CD8-positive, alpha-beta memory T cell (primary cell): ENCODE measurements at regions not wholly inside any gene's neighbourhood (a gene's known extent, or its start where the extent isn't known, plus 50 kb on each side); places are given as distances from the start of the nearest gene placed in this dataset.

Experiments
- CTCF ChIA-PET: fragments of 350-600 bp; sonication (Branson Sonifier 250); formaldehyde crosslinking; loops from one replicate; lab custom pipeline; 2021; ENCODE audit warnings: antibody characterized with exemption; lab: Charles Lee
- POLR2A ChIA-PET: fragments of 350-600 bp; sonication (Branson Sonifier 250); formaldehyde crosslinking; loops from one replicate; lab custom pipeline; 2021; ENCODE audit warnings: antibody characterized with exemption; lab: Charles Lee
- DNase-seq, 5 donors: peaks; one replicate each; pipeline versions ENCODE4 v3.0.0 to v3.0.0-alpha.2; 2020 to 2022; ENCODE audit warnings: mixed read lengths in 1 of 5
- H3K27ac ChIP-seq: one replicate; pipeline ENCODE4 v1.7.0; 2013; ENCODE audit warnings: low read depth, mild to moderate bottlenecking, low read length, moderate library complexity
- H3K27me3 ChIP-seq: 2 replicates; pipeline ENCODE4 v1.7.0; 2013; ENCODE audit warnings: low read length, mild to moderate bottlenecking; ENCODE audit not compliant: insufficient read depth, poor library complexity, severe bottlenecking
- H3K36me3 ChIP-seq: 2 replicates; pipeline ENCODE4 v1.7.0; 2013; ENCODE audit warnings: mild to moderate bottlenecking, low read length, moderate library complexity; ENCODE audit not compliant: insufficient read depth
- H3K4me1 ChIP-seq: 2 replicates; pipeline ENCODE4 v1.7.0; 2013; ENCODE audit warnings: mild to moderate bottlenecking, low read length, moderate library complexity; ENCODE audit not compliant: insufficient read depth
- H3K4me3 ChIP-seq: 2 replicates; pipeline ENCODE4 v1.7.0; 2013; ENCODE audit warnings: mild to moderate bottlenecking, low read length
- H3K9me3 ChIP-seq: 2 replicates; pipeline ENCODE4 v1.7.0; 2013; ENCODE audit warnings: mild to moderate bottlenecking, low read length
- H3K27ac Mint-ChIP-seq, 8 donors: one replicate each; pipeline ENCODE4 v1.8.0; 2020 to 2021; ENCODE audit warnings: mixed read lengths in 8 of 8, mild to moderate bottlenecking in 6 of 8, inconsistent platforms in 3 of 8, moderate library complexity in 3 of 8
- H3K27me3 Mint-ChIP-seq, 2 donors: one replicate each; pipeline ENCODE4 v1.8.0; 2020 to 2021; ENCODE audit warnings: mixed read lengths in 2 of 2, mild to moderate bottlenecking in 1 of 2, moderate library complexity in 1 of 2
- H3K36me3 Mint-ChIP-seq, 3 donors: one replicate each; pipeline ENCODE4 v1.8.0; 2020 to 2021; ENCODE audit warnings: mixed read lengths in 3 of 3, inconsistent platforms in 1 of 3, mild to moderate bottlenecking in 1 of 3
- H3K4me1 Mint-ChIP-seq, 3 donors: one replicate each; pipeline ENCODE4 v1.8.0; 2020 to 2021; ENCODE audit warnings: mixed read lengths in 3 of 3, inconsistent platforms in 1 of 3, mild to moderate bottlenecking in 1 of 3
- H3K4me3 Mint-ChIP-seq, 7 donors: one replicate each; pipeline ENCODE4 v1.8.0; 2020 to 2021; ENCODE audit warnings: mixed read lengths in 7 of 7, mild to moderate bottlenecking in 6 of 7, moderate library complexity in 4 of 7, inconsistent platforms in 2 of 7
- H3K9me3 Mint-ChIP-seq, 5 donors: one replicate each; pipeline ENCODE4 v1.8.0; 2020 to 2022; ENCODE audit warnings: mixed read lengths in 5 of 5, mild to moderate bottlenecking in 3 of 5, moderate library complexity in 2 of 5, inconsistent platforms in 1 of 5

DNA sequence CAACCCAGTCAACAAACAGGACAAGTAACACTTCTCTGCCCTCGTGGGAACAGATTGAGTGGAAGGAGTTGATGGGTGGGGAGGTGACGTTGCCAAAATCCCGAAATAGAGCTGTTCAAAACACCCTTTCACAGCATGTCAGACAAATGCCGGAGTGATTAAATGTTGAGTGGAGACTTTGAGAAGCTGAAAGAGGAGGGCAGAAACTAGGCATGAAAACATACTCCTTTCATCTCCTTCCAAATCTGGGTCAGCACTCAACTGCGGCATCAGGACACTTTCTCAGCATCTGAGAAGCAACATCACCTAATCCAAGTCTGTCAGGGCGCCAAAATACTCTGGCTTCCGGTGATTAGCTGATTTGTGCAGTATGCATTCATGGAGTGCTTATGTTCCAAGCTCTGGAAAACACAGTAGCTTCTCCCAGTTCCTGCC lies 51.5 kb upstream of the MRI1 start:
- CTCF ChIA-PET, result no interaction called here
- Histone ChIP-seq H3K27ac (no peak overlapping the region), H3K36me3 (no peaks in the 10 kb centered on the region), H3K9me3 (no peaks in the 10 kb centered on the region), H3K27me3 (no peaks in the 10 kb centered on the region), H3K4me1 (no peaks in the 10 kb centered on the region), H3K4me3 (no peak overlapping the region)
- Mint-ChIP-seq H3K9me3 (peaks cover 0 to 8% (median 4%) of the 10 kb centered on the region in 5 donors), H3K27ac (no peak overlapping the region), H3K27me3 (peaks cover 11 to 38% of the 10 kb centered on the region in 2 donors), H3K4me1 (no peaks in the 10 kb centered on the region), H3K36me3 (peaks cover 0 to 5% (median 1%) of the 10 kb centered on the region in 3 donors), H3K4me3 (no peak overlapping the region)
- POLR2A ChIA-PET, result interaction anchor here (0.7 kb wide), 2 partner anchors 77 to 134 kb away, joined by 3 read pairs; no protein-coding TSS in a partner anchor
- DNase-seq, result no peak

DNA sequence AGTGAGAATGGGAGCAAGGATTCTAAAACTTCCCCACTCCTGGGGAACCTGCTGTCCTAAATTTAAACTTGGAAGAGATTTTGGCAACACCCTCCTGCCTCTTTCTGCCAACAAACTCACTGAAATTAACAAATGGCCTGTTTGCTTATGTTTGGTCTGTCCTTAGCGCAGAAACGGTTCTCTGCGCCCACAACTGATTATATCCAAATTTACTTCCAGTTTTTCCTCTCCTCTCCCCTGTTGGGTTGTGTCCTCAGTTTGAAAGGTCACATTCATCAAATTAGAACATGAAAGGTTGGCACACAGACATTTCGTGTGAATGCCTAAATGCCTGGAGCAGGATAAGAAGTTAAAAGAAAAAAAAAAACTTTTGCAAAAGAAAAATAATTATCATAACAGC lies 56.4 kb upstream of the MRI1 start:
- DNase-seq, result no peak
- H3K27me3 ChIP-seq, result no peaks in the 10 kb centered on the region
- H3K36me3 ChIP-seq, result no peaks in the 10 kb centered on the region
- no peaks in the 10 kb centered on the region for H3K4me1 Mint-ChIP-seq
- ChIA-PET POLR2A (no interaction called here), CTCF (no interaction called here)
- peaks cover 0 to 6% (median 4%) of the 10 kb centered on the region in 5 donors for H3K9me3 Mint-ChIP-seq
- H3K4me3 Mint-ChIP-seq, result no peak overlapping the region
- H3K36me3 Mint-ChIP-seq, result peaks cover 0 to 4% (median 1%) of the 10 kb centered on the region in 3 donors
- no peak overlapping the region for H3K27ac Mint-ChIP-seq
- H3K4me1 ChIP-seq, result no peaks in the 10 kb centered on the region
- no peak overlapping the region for H3K4me3 ChIP-seq
- no peaks in the 10 kb centered on the region for H3K9me3 ChIP-seq
- H3K27me3 Mint-ChIP-seq, result peaks cover 16 to 35% of the 10 kb centered on the region in 2 donors
- H3K27ac ChIP-seq, result no peak overlapping the region

DNA sequence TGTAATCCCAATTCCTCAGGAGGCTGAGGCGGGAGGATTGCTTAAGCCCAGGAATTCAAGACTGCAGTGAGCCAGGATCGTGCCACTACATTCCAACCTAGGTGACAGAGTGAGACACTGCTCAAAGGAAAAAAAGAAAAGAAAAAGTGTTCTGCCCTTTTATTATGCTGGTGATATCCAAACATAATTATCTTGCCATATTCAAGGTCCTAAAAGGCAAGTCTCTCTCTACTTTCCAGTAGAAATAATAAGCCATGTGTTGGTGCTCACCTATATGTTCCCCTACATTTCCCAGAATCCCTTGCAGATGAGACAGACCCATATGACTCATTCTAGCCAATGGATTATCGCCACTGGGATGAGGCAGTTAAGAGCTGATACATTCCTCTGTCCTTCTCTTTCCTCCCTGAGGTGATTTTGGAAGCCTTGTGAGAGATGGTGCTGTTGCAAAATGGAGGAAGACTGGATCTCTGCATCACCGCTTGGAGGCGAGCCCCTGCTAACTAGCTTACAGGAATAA lies 58.3 kb upstream of the MRI1 start:
- Mint-ChIP-seq H3K4me1 (no peaks in the 10 kb centered on the region), H3K36me3 (peaks cover 0 to 4% (median 1%) of the 10 kb centered on the region in 3 donors), H3K27me3 (peaks cover 10 to 34% of the 10 kb centered on the region in 2 donors), H3K4me3 (no peak overlapping the region), H3K9me3 (peaks cover 0 to 12% (median 9%) of the 10 kb centered on the region in 5 donors), H3K27ac (no peak overlapping the region)
- no peaks in the 10 kb centered on the region for H3K9me3 ChIP-seq
- H3K27me3 ChIP-seq, result no peaks in the 10 kb centered on the region
- H3K27ac ChIP-seq, result no peak overlapping the region
- ChIA-PET POLR2A (no interaction called here), CTCF (no interaction called here)
- no peak overlapping the region for H3K4me3 ChIP-seq
- H3K4me1 ChIP-seq, result no peaks in the 10 kb centered on the region
- no peak for DNase-seq
- H3K36me3 ChIP-seq, result no peaks in the 10 kb centered on the region

DNA sequence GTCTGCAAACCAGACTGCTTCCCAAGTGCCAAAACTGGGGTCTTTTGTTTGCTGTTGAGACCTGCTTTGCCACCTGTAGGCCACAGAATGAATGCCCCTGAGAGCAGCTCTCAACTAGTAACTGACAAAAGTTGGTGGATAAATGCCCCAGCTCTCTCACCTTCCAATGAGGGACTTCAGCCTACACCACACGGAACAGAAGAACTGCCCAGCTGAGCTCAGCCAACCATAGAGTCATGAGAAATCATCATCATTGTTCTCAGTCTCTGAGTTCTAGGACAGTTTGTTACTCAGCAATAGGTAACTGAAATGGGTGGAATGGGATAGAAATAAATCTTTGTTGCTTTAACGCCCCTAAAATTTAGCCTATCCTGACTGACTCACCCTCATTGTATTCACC lies 59.1 kb upstream of the MRI1 start:
- ChIA-PET POLR2A (no interaction called here), CTCF (no interaction called here)
- Histone ChIP-seq H3K4me3 (no peak overlapping the region), H3K9me3 (no peaks in the 10 kb centered on the region), H3K36me3 (no peaks in the 10 kb centered on the region), H3K27me3 (no peaks in the 10 kb centered on the region), H3K4me1 (no peaks in the 10 kb centered on the region), H3K27ac (no peak overlapping the region)
- no peak for DNase-seq
- peaks cover 15 to 37% of the 10 kb centered on the region in 2 donors for H3K27me3 Mint-ChIP-seq
- peaks cover 0 to 4% (median 0%) of the 10 kb centered on the region in 3 donors for H3K36me3 Mint-ChIP-seq
- H3K4me1 Mint-ChIP-seq, result no peaks in the 10 kb centered on the region
- peaks cover 0 to 12% (median 9%) of the 10 kb centered on the region in 5 donors for H3K9me3 Mint-ChIP-seq
- H3K27ac Mint-ChIP-seq, result peak overlapping the region in 1 of 8 donors; percentile 33
- H3K4me3 Mint-ChIP-seq, result no peak overlapping the region

DNA sequence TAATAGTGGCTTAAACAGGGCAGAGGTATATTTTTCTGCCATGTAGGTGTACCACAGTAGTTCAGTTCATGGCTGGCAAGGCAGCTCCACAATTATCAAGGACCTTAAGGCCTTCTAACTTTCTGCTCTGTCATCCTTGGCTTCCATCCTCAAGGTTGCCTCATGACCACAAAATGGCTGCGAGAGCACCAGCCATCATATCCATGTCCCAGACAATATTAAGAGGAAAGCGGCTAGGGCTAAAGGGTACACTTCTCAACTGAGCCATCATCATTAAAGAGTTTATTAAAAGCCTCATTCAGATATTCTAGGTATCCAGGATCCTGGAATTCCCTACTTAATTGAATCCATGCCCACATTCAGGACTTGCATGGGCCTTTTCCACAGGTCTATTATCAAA lies 62.7 kb upstream of the MRI1 start:
- POLR2A ChIA-PET, result no interaction called here
- H3K4me3 Mint-ChIP-seq, result no peak overlapping the region
- peaks cover 18 to 36% of the 10 kb centered on the region in 2 donors for H3K27me3 Mint-ChIP-seq
- Histone ChIP-seq H3K4me3 (no peak overlapping the region), H3K36me3 (no peaks in the 10 kb centered on the region), H3K9me3 (no peaks in the 10 kb centered on the region), H3K27ac (no peak overlapping the region), H3K27me3 (no peaks in the 10 kb centered on the region), H3K4me1 (no peaks in the 10 kb centered on the region)
- CTCF ChIA-PET, result no interaction called here
- no peaks in the 10 kb centered on the region for H3K4me1 Mint-ChIP-seq
- peaks cover 0 to 12% (median 9%) of the 10 kb centered on the region in 5 donors for H3K9me3 Mint-ChIP-seq
- peaks cover 0 to 4% (median 0%) of the 10 kb centered on the region in 3 donors for H3K36me3 Mint-ChIP-seq
- no peak overlapping the region for H3K27ac Mint-ChIP-seq
- no peak for DNase-seq

DNA sequence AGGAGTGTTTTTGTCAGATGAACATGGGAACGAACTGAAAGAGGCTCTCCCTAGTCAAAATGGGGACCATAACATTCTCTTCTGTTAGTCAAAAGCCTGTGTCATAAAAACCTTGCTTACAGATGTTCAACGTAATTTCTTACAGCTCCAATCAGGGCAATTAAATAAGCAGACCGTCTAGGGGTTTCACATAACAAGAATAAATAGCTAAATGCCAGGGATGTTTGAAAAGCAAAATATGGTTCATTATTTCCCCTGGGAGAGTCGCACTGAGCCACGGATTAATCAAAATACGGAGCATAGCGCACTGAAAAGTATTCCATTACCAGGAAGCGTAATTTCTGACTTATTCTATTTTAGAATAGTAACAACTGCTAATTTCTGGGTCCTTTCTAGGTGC lies 63.7 kb upstream of the MRI1 start:
- POLR2A ChIA-PET, result no interaction called here
- CTCF ChIA-PET, result no interaction called here
- H3K27me3 Mint-ChIP-seq, result peaks cover 23 to 34% of the 10 kb centered on the region in 2 donors
- no peaks in the 10 kb centered on the region for H3K36me3 Mint-ChIP-seq
- H3K9me3 ChIP-seq, result no peaks in the 10 kb centered on the region
- no peak overlapping the region for H3K27ac ChIP-seq
- no peak overlapping the region for H3K27ac Mint-ChIP-seq
- H3K9me3 Mint-ChIP-seq, result peaks cover 0 to 6% (median 5%) of the 10 kb centered on the region in 5 donors
- H3K4me3 Mint-ChIP-seq, result no peak overlapping the region
- DNase-seq, result no peak
- H3K4me1 Mint-ChIP-seq, result no peaks in the 10 kb centered on the region
- H3K27me3 ChIP-seq, result no peaks in the 10 kb centered on the region
- no peak overlapping the region for H3K4me3 ChIP-seq
- no peaks in the 10 kb centered on the region for H3K4me1 ChIP-seq
- H3K36me3 ChIP-seq, result no peaks in the 10 kb centered on the region

DNA sequence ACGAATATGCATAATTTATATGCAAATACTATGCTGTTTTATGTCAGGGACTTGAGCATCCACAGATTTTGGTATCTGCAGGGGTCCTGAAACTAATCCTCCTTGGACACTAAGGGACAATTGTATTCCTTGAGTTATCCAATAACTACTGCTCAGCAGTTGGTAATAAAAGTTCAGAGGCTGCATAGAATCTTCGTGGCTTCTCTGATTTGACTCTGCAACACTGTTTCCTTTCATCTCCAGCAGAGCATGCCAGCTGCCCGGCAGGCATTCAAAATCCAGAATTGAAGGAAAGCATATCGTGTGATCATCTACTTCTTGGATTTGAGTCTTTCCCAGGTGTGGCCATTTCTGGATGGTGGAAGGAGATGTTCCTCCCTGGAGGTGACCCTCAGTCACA lies 64.5 kb upstream of the MRI1 start:
- DNase-seq, result no peak
- Histone ChIP-seq H3K4me1 (no peaks in the 10 kb centered on the region), H3K36me3 (no peaks in the 10 kb centered on the region), H3K27ac (no peak overlapping the region), H3K9me3 (no peaks in the 10 kb centered on the region), H3K4me3 (no peak overlapping the region), H3K27me3 (no peaks in the 10 kb centered on the region)
- ChIA-PET POLR2A (no interaction called here), CTCF (no interaction called here)
- H3K36me3 Mint-ChIP-seq, result no peaks in the 10 kb centered on the region
- H3K4me1 Mint-ChIP-seq, result no peaks in the 10 kb centered on the region
- H3K27me3 Mint-ChIP-seq, result peaks cover 26 to 33% of the 10 kb centered on the region in 2 donors
- peaks cover 0 to 6% (median 5%) of the 10 kb centered on the region in 5 donors for H3K9me3 Mint-ChIP-seq
- no peak overlapping the region for H3K4me3 Mint-ChIP-seq
- no peak overlapping the region for H3K27ac Mint-ChIP-seq

DNA sequence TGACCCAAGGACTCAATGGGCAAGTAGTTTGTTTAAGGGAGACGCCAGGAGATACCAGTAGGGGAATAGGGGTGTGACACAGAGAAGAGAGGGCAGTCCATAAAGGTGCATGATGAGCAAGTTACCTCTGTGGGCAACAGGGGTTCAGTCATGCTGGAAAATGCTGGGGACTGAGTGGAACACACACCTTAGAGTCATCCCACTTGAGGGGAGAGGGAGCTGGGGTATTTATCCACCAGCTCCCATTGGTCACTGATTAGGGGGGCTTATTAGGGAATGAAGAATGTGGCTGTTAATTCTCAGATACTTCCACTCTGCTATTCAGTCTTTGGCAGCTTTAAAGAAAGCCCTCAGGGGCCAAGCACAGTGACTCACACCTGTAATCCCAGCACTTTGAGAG lies 67.5 kb upstream of the MRI1 start:
- ChIA-PET CTCF (no interaction called here), POLR2A (no interaction called here)
- peaks cover 0 to 5% (median 0%) of the 10 kb centered on the region in 3 donors for H3K36me3 Mint-ChIP-seq
- H3K4me3 ChIP-seq, result no peak overlapping the region
- H3K4me1 ChIP-seq, result no peaks in the 10 kb centered on the region
- no peak overlapping the region for H3K4me3 Mint-ChIP-seq
- no peaks in the 10 kb centered on the region for H3K9me3 ChIP-seq
- no peak overlapping the region for H3K27ac ChIP-seq
- DNase-seq, result no peak
- H3K4me1 Mint-ChIP-seq, result no peaks in the 10 kb centered on the region
- H3K9me3 Mint-ChIP-seq, result peaks cover 0 to 9% (median 5%) of the 10 kb centered on the region in 5 donors
- no peak overlapping the region for H3K27ac Mint-ChIP-seq
- H3K27me3 ChIP-seq, result no peaks in the 10 kb centered on the region
- no peaks in the 10 kb centered on the region for H3K36me3 ChIP-seq
- H3K27me3 Mint-ChIP-seq, result peaks cover 24 to 43% of the 10 kb centered on the region in 2 donors
